ENCODE measurements at regions not wholly inside any gene's neighbourhood (a gene's known extent, or its start where the extent isn't known, plus 50 kb on each side); places are given as distances from the start of the nearest gene placed in this dataset.

- TF ChIP-seq CTCF (conservative IDR thresholded peaks at IDR 0.05; ENCODE audit: low read length) (no peak), EZH2phosphoT487 (IDR thresholded peaks at IDR 0.05; ENCODE audit: borderline replicate concordance) (no peak)
Measured at GRCh38 chr1:119209061-119209460, 68.6 kb upstream of the WARS2 start.

Data from Loucy (cell line).